HG03060 (cell line): ENCODE measurements at regions not wholly inside any gene's neighbourhood (a gene's known extent, or its start where the extent isn't known, plus 50 kb on each side); places are given as distances from the start of the nearest gene placed in this dataset.
"Not testable (repeated sequence)": the region's sequence is repeated elsewhere in the genome, so short reads cannot be mapped to it uniquely, and the experiment has no call there.

Experiments
- ATAC-seq: cut with Tn5 transposase; IDR thresholded peaks from one replicate; pipeline ENCODE4 v1.9.1; 2021; ENCODE audit warnings: low read depth, moderate number of reproducible peaks; ENCODE audit not compliant: unreplicated experiment

DNA sequence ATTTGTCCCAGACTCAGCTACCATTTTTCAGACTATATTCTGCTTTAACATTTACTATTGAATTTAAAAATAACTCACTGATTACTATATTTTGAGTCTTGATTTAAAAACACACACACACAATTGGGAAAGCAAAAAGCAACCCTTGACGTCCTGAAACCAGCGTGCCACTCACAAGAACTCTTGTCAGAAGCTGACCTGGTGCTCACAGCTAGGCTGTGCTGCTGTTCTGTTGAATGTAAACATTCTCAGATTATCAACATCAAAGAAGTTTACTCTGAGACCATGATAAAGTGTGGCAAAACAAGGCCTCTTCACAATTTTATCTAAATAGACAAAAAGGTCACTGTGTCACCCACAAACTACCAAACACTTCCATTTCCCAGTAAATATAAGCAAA is 62.6 kb upstream of the CACNA2D1 start:
- ATAC-seq = no peak

- ATAC-seq = no peak
Measured at GRCh38 chr7:82501346-82501745, 57.8 kb upstream of the CACNA2D1 start.

DNA sequence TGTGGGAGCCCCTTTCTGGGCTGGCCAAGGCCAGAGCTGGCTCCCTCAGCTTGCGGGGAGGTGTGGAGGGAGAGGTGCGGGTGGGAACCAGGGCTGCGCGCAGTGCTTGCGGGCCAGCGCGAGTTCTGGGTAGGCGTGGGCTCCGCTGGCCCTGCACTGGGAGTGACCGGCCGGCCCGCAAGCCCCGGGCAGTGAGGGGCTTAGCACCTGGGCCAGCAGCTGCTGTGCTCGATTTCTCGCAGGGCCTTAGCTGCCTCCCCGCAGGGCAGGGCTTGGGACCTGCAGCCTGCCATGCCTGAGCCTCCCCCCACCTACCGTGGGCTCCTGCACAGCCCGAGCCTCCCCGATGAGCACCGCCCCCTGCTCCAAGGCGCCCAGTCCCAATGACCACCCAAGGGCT is 56.0 kb upstream of the CACNA2D1 start:
- not testable (repeated sequence) for ATAC-seq

- no peak for ATAC-seq
Measured at GRCh38 chr7:82494420-82494819, 50.8 kb upstream of the CACNA2D1 start.
